Cardiac fibroblast (primary cell): ENCODE measurements at regions not wholly inside any gene's neighbourhood (a gene's known extent, or its start where the extent isn't known, plus 50 kb on each side); places are given as distances from the start of the nearest gene placed in this dataset.

Experiments used
- DNase-seq, 2 donors: peaks; one replicate each; pipeline versions ENCODE4 v3.0.0 to v3.0.0-alpha.2; 2010; ENCODE audit warnings: low read depth in 2 of 2
- H3K4me3 ChIP-seq, 2 donors: replicated peaks in 1 of 2; 1 replicate in 1 of 2; 2 replicates in 1 of 2; pipeline ENCODE4 v1.5.1; 2011; ENCODE audit warnings: low read depth in 2 of 2, low read length in 2 of 2, mild to moderate bottlenecking in 2 of 2, moderate library complexity in 1 of 2
- CTCF ChIP-seq: IDR thresholded peaks from one replicate; pipeline ENCODE4 v1.5.1; 2011; ENCODE audit warnings: low read depth, mild to moderate bottlenecking, low read length, inconsistent platforms

- no peak for TF ChIP-seq CTCF
- no peak overlapping the region for H3K4me3 ChIP-seq
- peak; percentile 64 to 75 for DNase-seq
Measured at GRCh38 chr1:96313216-96313615, 408.4 kb upstream of the PTBP2 start.

DNA sequence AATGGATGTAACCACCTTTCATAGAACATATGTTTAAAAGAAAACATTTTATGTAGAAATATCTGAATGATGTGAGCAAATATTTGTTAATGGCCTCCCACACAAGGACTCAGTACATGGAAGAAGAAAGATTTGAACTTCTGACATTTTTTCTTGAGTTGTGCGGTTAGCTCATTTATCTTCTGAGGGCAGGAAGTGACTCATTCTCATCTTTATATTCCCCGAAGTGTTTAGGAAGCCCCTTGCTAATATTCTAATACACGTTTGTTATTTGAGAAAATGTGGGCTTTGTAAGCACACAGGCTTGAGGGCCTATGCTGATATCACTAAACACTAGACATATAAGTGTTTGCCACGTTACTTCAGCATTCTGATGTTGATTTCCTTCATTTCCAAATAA is 392.5 kb upstream of the PTBP2 start:
- H3K4me3 ChIP-seq = no peak overlapping the region
- TF ChIP-seq CTCF = no peak
- DNase-seq = peak; percentile 27 to 64

- H3K4me3 ChIP-seq = no peak overlapping the region
- no peak for TF ChIP-seq CTCF
- DNase-seq = no peak
Measured at GRCh38 chr1:96331596-96331995, 390.0 kb upstream of the PTBP2 start.

- H3K4me3 ChIP-seq = no peak overlapping the region
- TF ChIP-seq CTCF = no peak
- no peak for DNase-seq
Measured at GRCh38 chr1:96333522-96334235, 387.9 kb upstream of the PTBP2 start.

DNA sequence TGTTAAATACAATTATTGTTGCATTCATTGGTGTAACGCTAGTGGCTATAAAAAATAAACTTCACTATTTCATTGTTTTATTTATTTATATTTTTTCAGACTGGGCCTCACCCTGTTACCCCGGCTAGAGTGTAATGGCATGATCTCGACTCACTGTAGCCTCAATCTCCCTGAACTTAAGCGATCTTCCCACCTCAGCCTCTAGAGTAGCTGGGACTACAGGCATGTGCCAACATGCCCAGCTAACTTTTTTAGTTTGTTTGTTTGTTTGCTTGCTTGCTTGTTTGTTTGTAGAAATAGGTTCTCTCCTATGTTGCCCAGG is 387.4 kb upstream of the PTBP2 start:
- no peak overlapping the region for H3K4me3 ChIP-seq
- DNase-seq = no peak
- TF ChIP-seq CTCF = no peak

DNA sequence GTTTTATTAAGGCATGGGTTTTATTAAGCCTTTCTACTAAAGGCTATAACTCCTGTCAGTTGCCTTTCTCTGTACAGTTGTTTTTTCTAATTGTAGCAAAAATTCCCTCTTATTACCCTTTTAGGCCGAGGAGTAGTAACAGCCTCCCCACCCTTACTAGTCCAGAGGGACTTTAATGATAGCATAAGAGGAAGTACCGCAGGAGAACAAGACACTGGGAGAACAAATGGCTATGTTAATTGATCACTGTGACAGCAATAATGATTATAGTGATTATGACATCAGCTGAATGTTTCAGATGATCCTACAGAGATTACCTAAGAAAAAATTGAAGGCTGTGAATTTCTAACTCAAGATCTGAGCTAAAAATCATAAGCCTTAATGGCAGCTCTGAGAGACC is 383.0 kb upstream of the PTBP2 start:
- DNase-seq = no peak
- TF ChIP-seq CTCF = no peak
- no peak overlapping the region for H3K4me3 ChIP-seq

DNA sequence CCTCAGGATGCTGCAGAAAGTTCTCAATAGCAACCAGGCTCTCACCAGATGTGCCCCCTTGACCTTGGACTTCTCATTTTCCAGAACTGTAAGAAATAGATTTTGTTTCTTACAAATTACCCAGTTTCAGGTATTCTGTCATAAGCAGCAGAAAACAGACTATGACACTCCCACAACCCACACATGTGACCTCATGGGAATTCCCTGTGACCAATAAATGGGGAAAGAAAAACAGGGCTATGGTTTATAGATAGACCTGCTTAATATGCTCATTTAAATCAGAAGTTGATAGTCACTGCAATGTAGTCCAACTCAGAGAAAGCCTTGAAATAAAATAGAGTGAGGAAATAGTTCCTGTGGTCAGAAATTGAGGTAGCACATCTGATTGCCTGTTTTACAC is 380.9 kb upstream of the PTBP2 start:
- no peak for DNase-seq
- no peak overlapping the region for H3K4me3 ChIP-seq
- TF ChIP-seq CTCF = no peak
